T-helper 17 cell (primary cell): ENCODE measurements at regions not wholly inside any gene's neighbourhood (a gene's known extent, or its start where the extent isn't known, plus 50 kb on each side); places are given as distances from the start of the nearest gene placed in this dataset.
"Not testable (repeated sequence)": the region's sequence is repeated elsewhere in the genome, so short reads cannot be mapped to it uniquely, and the experiment has no call there.

Experiments used
- ATAC-seq: fragments of 150-1000 bp; cut with Tn5 transposase; 2 replicates; pipeline ENCODE4 v1.10.0; 2021; ENCODE audit warnings: mild to moderate bottlenecking, moderate library complexity
- DNase-seq, 3 donors: peaks; one replicate each; pipeline versions ENCODE4 v3.0.0 to v3.0.0-alpha.2; 2020 to 2021
- H3K9me3 ChIP-seq: one replicate; pipeline ENCODE4 v1.7.0; 2013; ENCODE audit warnings: low read length, mild to moderate bottlenecking; ENCODE audit not compliant: control insufficient read depth, poor library complexity, severe bottlenecking
- H3K27ac Mint-ChIP-seq: one replicate; pipeline ENCODE4 v1.8.0; 2022; ENCODE audit warnings: mild to moderate bottlenecking, moderate library complexity, mixed read lengths
- H3K27me3 Mint-ChIP-seq: one replicate; pipeline ENCODE4 v1.8.0; 2022; ENCODE audit warnings: mixed read lengths
- H3K36me3 Mint-ChIP-seq: one replicate; pipeline ENCODE4 v1.8.0; 2022; ENCODE audit warnings: low read depth, mixed read lengths
- H3K4me1 Mint-ChIP-seq: one replicate; pipeline ENCODE4 v1.8.0; 2022; ENCODE audit warnings: mild to moderate bottlenecking, mixed read lengths
- H3K4me3 Mint-ChIP-seq: one replicate; pipeline ENCODE4 v1.8.0; 2022; ENCODE audit warnings: mild to moderate bottlenecking, moderate library complexity, mixed read lengths

DNA sequence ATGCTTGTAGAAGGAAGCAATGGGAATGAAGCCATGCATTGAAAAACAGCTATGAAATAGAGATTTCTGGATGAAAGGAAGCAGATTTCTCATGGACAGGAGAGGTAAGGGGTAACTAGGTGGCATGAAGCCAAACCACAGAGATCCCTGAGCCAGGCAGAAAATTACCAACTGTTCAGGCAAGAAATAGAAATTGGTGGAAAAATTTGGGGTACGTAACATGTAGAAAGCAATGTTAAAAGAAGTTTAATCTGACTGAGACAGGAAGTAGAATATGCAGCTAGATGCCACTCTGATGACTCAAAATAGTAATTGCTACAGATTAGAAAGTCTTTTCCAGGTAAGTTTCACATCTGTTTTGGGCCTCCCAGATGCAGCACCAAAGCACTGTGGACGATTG lies 928.5 kb upstream of the CELF4 start:
- H3K27ac Mint-ChIP-seq: no peak overlapping the region
- ATAC-seq: no peak
- H3K4me3 Mint-ChIP-seq: no peak overlapping the region
- no peak for DNase-seq
- no peaks in the 10 kb centered on the region for H3K9me3 ChIP-seq
- no peaks in the 10 kb centered on the region for H3K36me3 Mint-ChIP-seq
- no peaks in the 10 kb centered on the region for H3K4me1 Mint-ChIP-seq
- H3K27me3 Mint-ChIP-seq: no peaks in the 10 kb centered on the region

DNA sequence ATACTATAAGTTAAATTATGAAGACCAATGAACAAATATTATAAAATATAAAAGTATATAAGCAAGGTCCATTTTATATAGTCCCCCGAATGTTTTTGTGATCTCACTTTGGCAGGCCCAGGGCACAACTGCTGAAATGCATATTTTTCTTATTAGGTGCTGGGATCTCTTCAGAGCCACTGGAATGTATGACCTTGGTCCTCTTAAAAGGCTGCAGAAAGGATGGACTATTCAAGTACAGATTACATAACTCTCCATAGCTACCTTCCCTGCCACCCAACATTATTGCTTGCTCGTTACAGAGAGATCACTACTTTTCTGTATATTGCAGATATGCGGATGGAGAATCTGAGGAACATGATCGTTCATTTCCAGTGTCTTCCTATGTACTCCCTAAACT lies 925.6 kb upstream of the CELF4 start:
- Mint-ChIP-seq H3K27ac (no peak overlapping the region), H3K4me3 (no peak overlapping the region), H3K36me3 (no peaks in the 10 kb centered on the region), H3K4me1 (no peaks in the 10 kb centered on the region), H3K27me3 (no peaks in the 10 kb centered on the region)
- DNase-seq (no peak), ATAC-seq (no peak)
- H3K9me3 ChIP-seq: no peaks in the 10 kb centered on the region

DNA sequence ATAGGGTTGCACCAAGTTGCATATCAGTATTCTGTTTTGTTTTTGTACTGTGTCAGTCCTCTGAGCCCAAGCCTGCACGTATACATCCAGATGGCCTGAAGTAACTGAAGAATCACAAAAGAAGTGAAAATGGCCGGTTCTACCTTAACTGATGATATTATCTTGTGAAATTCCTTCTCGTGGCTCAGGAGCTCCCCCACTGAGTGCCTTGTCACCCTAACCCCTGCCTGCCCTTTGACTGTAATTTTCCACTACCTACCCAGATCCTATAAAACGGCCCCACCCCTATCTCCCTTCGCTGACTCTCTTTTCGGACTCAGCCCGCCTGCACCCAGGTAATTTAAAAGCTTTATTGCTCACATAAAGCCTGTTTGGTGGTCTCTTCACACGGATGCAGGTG lies 924.1 kb upstream of the CELF4 start:
- not testable (repeated sequence) for ATAC-seq

DNA sequence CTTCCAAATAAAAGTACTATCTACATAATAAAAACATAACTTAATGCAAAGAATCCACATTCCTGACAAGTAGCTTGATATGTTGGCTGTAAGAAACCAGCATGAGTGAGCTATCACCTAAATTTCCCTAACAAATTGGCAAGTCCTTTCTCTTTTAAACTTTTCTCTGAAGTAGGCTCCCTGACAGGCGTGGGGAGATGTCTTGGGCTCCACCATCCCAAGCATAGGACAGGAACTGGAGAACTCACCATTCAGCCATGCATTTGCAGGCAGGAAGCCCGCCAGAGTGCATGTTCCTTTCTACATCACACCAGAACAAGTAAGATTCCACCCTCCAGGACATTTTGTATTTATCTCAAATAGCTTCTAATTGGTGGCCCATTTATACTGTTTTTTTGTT lies 921.9 kb upstream of the CELF4 start:
- DNase-seq (no peak), ATAC-seq (no peak)
- no peaks in the 10 kb centered on the region for H3K36me3 Mint-ChIP-seq
- H3K27ac Mint-ChIP-seq: no peak overlapping the region
- H3K4me1 Mint-ChIP-seq: no peaks in the 10 kb centered on the region
- no peaks in the 10 kb centered on the region for H3K27me3 Mint-ChIP-seq
- H3K9me3 ChIP-seq: no peaks in the 10 kb centered on the region
- no peak overlapping the region for H3K4me3 Mint-ChIP-seq

More for the DNA sequence above, 924.1 kb upstream of the CELF4 start:
- H3K27me3 Mint-ChIP-seq, H3K36me3 Mint-ChIP-seq, H3K4me1 Mint-ChIP-seq, H3K27ac Mint-ChIP-seq, DNase-seq, H3K4me3 Mint-ChIP-seq, H3K9me3 ChIP-seq: not testable (repeated sequence)

DNA sequence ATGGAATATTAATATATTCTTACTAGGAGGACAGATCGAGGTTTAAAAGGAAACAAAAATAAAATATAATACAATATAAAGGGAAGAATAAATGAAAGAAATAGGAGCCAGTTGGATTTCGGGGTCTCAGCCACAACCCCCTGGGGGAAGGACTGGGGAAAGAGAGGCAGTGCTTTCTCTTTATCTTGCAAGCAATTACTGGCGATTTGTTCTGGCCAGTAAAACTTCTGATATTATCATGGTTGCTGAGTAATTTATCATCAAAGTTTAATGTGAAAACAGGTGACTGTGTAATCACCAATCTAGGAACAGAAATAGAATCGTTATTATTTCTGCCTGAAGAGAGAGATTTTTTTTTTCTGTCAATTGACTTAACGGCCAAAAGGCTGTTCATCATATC lies 917.7 kb upstream of the CELF4 start:
- Mint-ChIP-seq H3K36me3 (no peaks in the 10 kb centered on the region), H3K27me3 (no peaks in the 10 kb centered on the region), H3K4me1 (no peaks in the 10 kb centered on the region), H3K27ac (no peak overlapping the region), H3K4me3 (no peak overlapping the region)
- ATAC-seq: no peak
- DNase-seq: no peak
- no peaks in the 10 kb centered on the region for H3K9me3 ChIP-seq

DNA sequence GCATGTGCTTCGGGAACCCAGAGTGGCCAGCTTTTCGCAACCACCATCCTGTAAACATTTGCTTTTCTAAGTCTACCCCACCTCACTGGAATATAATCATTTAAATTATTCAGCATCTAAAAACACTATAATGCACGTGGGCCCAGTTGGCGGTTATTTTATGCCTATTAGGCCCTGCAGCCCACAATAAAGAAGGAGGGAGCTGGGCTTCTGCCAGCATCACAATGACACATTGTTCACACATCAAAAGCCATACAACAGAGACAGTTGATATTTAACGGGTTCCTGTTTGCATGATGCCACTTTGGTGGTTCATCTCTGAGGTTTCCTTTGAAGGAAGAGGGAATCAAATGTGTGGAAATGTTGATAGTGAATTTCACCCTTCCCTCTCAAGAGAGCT lies 916.0 kb upstream of the CELF4 start:
- Mint-ChIP-seq H3K27me3 (no peaks in the 10 kb centered on the region), H3K36me3 (no peaks in the 10 kb centered on the region), H3K27ac (no peak overlapping the region), H3K4me3 (no peak overlapping the region), H3K4me1 (no peaks in the 10 kb centered on the region)
- ATAC-seq (no peak), DNase-seq (no peak)
- no peaks in the 10 kb centered on the region for H3K9me3 ChIP-seq

DNA sequence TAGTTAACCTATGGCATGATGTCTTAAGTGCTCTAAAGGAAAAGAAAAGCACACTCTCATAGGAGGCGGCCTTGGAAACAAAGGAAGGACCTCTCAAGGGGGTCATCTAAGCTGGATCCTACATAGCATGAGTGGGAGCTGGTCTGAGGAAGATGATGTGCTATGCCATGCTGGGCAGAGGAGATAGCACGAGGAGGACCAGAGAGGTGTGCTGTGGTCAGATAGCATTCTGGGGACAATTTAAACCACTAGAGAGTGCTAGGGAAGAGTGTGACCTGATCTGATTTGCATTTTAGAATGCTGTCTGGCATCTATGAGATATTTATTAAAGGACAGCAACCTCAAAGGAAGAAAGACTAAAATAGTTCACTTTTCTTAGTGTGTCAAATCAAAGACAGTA lies 910.1 kb upstream of the CELF4 start:
- H3K4me1 Mint-ChIP-seq: no peaks in the 10 kb centered on the region
- no peak overlapping the region for H3K4me3 Mint-ChIP-seq
- H3K36me3 Mint-ChIP-seq: no peaks in the 10 kb centered on the region
- no peak overlapping the region for H3K27ac Mint-ChIP-seq
- no peak for DNase-seq
- ATAC-seq: no peak
- no peaks in the 10 kb centered on the region for H3K27me3 Mint-ChIP-seq
- H3K9me3 ChIP-seq: peaks cover 4% of the 10 kb centered on the region

DNA sequence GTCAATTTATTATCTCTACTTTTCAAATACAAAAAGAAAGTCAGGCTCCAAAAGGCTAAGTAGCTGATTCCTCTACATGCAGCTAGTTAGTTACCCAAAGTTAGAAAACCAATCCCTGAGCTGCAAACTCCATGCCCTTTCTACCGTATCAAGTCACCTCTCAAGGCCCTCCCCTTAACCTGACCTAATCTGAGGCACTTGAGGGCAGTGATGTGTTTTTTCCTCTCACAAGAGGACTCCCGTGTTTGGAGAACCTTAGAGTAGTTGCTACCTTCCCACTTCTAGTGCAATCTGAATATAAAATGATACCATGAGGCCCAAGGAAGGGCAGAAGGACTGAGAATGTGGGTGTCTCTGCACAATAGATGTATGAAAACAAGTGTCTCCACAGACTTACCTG lies 907.9 kb upstream of the CELF4 start:
- Mint-ChIP-seq H3K27me3 (no peaks in the 10 kb centered on the region), H3K36me3 (no peaks in the 10 kb centered on the region), H3K4me1 (no peaks in the 10 kb centered on the region), H3K27ac (no peak overlapping the region), H3K4me3 (no peak overlapping the region)
- DNase-seq (no peak), ATAC-seq (no peak)
- peaks cover 4% of the 10 kb centered on the region for H3K9me3 ChIP-seq

DNA sequence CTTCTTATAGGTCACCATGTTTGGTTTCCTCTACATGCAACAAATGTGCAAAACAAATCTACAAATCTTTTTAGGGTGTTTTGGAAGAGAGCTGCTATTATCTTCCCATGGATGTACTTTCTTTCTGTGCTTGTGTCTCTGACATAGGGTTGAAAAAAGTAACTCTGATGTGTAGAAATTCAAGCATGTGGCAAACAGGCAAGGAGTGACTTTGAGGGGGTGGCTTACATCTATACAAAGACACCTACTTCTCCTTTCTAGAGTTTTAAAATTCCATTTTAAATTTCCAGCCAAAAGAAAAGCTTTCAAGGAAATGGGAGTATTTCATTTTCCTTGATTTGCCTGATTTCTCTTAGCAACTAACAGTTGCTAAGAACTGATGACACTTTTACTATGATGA lies 904.8 kb upstream of the CELF4 start:
- Mint-ChIP-seq H3K36me3 (no peaks in the 10 kb centered on the region), H3K27ac (no peak overlapping the region), H3K4me1 (no peaks in the 10 kb centered on the region), H3K4me3 (no peak overlapping the region), H3K27me3 (no peaks in the 10 kb centered on the region)
- no peak for ATAC-seq
- DNase-seq: no peak
- H3K9me3 ChIP-seq: peaks cover 4% of the 10 kb centered on the region

DNA sequence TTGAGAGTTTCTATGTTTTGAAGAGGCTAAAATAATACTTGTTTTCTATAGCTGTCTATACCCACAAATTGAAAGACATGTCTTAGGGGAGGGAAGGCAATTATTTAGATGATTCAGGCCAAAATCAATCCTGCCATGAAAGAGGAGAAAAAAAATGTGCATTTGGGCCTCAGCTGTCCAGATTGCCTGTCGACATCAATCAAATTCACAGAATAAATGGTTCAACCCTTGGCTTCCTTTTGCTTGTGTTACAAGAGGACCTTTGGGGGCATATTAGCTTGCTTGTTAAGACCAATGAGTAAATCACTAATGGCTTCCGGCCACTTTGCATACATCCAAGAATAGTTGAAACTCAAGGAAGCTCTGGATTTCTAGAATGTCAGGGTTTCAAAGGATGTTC lies 900.8 kb upstream of the CELF4 start:
- Mint-ChIP-seq H3K27me3 (no peaks in the 10 kb centered on the region), H3K4me3 (no peak overlapping the region), H3K4me1 (no peaks in the 10 kb centered on the region), H3K36me3 (no peaks in the 10 kb centered on the region), H3K27ac (no peak overlapping the region)
- no peak for DNase-seq
- no peaks in the 10 kb centered on the region for H3K9me3 ChIP-seq
- ATAC-seq: no peak

DNA sequence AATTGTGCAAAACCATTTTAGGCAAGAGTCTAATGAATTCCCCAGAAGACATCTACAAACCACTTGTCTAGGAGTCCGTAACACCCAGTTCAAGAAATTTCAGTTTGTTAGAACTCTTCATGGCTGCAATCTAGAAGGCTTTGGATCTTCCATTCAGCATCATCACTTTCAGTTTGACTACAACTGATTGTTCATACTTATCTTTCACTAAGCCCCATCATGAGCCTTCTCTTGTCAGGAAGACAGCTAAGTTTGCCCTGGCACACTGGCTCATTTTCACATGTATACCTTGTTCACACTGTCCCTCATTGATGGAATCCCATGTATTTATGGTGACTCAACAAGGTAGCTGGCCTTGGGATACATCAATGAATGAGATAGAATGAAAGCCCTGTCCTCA lies 898.4 kb upstream of the CELF4 start:
- Mint-ChIP-seq H3K27me3 (no peaks in the 10 kb centered on the region), H3K4me1 (no peaks in the 10 kb centered on the region), H3K4me3 (no peak overlapping the region), H3K27ac (no peak overlapping the region), H3K36me3 (no peaks in the 10 kb centered on the region)
- no peaks in the 10 kb centered on the region for H3K9me3 ChIP-seq
- ATAC-seq (no peak), DNase-seq (no peak)

DNA sequence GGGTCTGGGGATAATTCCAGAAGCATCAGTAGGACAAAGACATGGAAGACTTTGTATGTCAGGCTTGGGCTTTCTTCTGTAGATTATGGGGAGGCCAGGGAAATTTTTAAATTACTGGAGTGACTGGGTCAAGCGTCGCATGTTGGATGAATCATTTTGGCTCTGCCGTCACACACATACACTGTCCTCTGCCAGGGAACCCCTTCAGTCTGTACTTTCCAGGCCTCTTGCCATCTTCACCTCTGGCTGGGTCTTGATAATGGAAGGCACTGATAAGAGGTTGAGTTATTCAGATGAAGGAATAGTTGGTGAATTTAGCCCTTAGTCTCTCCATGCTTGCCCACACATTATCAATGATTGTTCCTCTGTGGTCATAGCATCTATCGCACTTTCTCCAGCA lies 895.1 kb upstream of the CELF4 start:
- no peak for ATAC-seq
- Mint-ChIP-seq H3K27ac (no peak overlapping the region), H3K4me3 (no peak overlapping the region), H3K4me1 (no peaks in the 10 kb centered on the region), H3K36me3 (no peaks in the 10 kb centered on the region), H3K27me3 (no peaks in the 10 kb centered on the region)
- DNase-seq: no peak
- no peaks in the 10 kb centered on the region for H3K9me3 ChIP-seq

DNA sequence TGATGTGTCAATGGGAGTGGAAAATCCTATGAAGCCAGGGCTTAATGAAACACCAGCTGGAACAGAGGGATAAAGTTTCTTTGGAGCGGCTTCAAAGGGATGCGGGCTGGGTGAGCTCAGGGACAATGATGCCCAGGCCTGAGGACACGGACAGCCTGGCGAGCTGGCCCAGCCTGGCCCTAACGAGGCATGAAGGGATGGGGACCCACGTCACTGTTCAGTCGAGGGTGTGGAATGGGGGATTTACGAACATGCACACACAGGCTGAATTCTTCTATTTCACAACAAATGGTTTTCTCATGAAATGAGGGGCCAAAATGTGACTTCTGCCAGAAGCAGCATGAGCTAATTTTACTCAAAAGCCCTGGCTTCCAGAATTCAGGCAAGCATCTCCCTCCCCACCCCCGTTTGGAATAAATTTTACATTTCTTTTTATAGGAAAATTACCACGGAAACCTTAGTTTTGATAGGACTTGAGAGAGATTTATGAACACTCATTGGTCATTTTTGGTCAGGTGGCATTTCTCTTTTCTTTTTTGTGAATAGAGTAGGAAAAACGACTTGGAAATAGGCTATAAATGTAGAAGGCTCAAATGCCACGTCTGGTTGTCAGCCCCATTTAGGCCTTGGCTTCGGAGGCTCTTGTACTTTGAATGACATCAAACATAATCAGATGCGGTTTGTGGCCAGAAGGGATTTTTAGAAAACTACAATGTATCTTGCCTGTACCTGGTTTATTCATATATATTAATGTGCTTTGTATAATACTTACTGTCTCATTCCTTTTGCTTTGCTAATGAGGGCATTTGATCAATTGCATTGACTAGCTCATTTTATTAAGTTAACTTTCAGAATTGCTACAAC lies 893.8 kb upstream of the CELF4 start:
- H3K27ac Mint-ChIP-seq: no peak overlapping the region
- DNase-seq (no peak), ATAC-seq (no peak)
- no peaks in the 10 kb centered on the region for H3K9me3 ChIP-seq
- no peak overlapping the region for H3K4me3 Mint-ChIP-seq
- H3K4me1 Mint-ChIP-seq: no peaks in the 10 kb centered on the region
- no peaks in the 10 kb centered on the region for H3K27me3 Mint-ChIP-seq
- H3K36me3 Mint-ChIP-seq: no peaks in the 10 kb centered on the region

DNA sequence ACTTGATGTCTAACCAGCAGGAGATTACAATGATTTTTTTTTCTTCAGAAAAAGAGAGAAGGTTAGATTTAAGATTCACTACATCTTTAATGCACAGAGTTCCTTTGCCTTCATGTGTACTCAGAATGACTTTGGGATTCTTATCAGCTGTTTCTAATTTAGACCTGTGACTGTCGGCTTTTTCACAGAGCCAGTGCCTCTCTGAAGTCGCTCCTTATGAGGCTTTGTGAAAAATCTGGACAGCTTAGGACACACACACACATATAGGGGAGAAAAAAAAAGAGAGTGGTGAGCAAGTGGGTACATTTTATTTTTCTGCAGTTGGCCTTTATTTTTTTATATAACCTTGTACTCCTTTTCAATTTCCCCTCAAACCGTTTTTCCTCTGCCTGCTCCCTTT lies 893.1 kb upstream of the CELF4 start:
- H3K4me1 Mint-ChIP-seq: no peaks in the 10 kb centered on the region
- ATAC-seq (no peak), DNase-seq (no peak)
- H3K9me3 ChIP-seq: no peaks in the 10 kb centered on the region
- no peak overlapping the region for H3K27ac Mint-ChIP-seq
- H3K4me3 Mint-ChIP-seq: no peak overlapping the region
- no peaks in the 10 kb centered on the region for H3K36me3 Mint-ChIP-seq
- no peaks in the 10 kb centered on the region for H3K27me3 Mint-ChIP-seq
